ENCODE measurements at regions not wholly inside any gene's neighbourhood (a gene's known extent, or its start where the extent isn't known, plus 50 kb on each side); places are given as distances from the start of the nearest gene placed in this dataset.

DNA sequence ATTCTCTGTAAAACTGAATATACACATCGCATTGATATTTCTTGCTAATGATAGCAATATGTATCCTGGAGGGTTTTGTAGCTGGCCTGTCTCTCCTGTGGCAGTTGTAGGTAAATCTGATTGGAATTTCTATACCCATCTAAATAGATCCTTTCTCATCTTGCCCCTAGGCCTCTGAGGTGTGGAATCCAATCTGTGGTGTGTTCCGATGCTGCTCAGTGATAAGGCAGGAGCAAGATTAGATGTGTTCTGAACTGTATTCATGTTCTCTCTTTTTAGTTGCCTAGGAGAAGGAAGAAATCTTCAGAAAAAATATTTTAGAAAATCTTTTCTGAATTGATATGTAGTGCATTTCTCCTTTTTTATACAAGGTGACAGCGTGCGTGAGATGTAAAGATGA lies 507.5 kb downstream of the NR2F1-AS1 start:
- TF ChIP-seq ZBTB7A (IDR thresholded peaks at IDR 0.05; ENCODE audit: low read depth) (no peak), TCF12 (IDR thresholded peaks at IDR 0.05; ENCODE audit: low read depth) (no peak), REST (IDR thresholded peaks at IDR 0.05; ENCODE audit: low read depth) (no peak), TAF1 (IDR thresholded peaks at IDR 0.05; ENCODE audit: low read depth) (no peak), RAD21 (IDR thresholded peaks at IDR 0.05; ENCODE audit: low read depth) (no peak), FOXM1 (IDR thresholded peaks at IDR 0.05; ENCODE audit: borderline replicate concordance, low read depth) (no peak), EP300 (IDR thresholded peaks at IDR 0.05; ENCODE audit: borderline replicate concordance) (no peak), CEBPB (IDR thresholded peaks at IDR 0.05) (no peak), YY1 (IDR thresholded peaks at IDR 0.05; ENCODE audit: low read depth) (no peak), CREB1 (IDR thresholded peaks at IDR 0.05; ENCODE audit: low read depth) (no peak), TEAD4 (IDR thresholded peaks at IDR 0.05) (no peak), EGR1 (IDR thresholded peaks at IDR 0.05) (no peak)
- TF ChIP-seq, protein P1, sequence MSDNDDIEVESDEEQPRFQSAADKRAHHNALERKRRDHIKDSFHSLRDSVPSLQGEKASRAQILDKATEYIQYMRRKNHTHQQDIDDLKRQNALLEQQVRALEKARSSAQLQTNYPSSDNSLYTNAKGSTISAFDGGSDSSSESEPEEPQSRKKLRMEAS (IDR thresholded peaks at IDR 0.05) = no peak
